Stimulated activated CD4-positive, alpha-beta T cell treated with anti-CD3 and anti-CD28 coated beads, Interleukin-15, amount 100 ng/mL, for 48 hours (primary cell): ENCODE measurements at regions not wholly inside any gene's neighbourhood (a gene's known extent, or its start where the extent isn't known, plus 50 kb on each side); places are given as distances from the start of the nearest gene placed in this dataset.

Experiments used
- DNase-seq, 2 donors: peaks; one replicate each; pipeline ENCODE4 v3.0.0-alpha.2; 2020; ENCODE audit warnings: low read depth in 2 of 2

- no peak for DNase-seq
Measured at GRCh38 chr19:34104557-34104956, 67.7 kb upstream of the LSM14A start.

DNA sequence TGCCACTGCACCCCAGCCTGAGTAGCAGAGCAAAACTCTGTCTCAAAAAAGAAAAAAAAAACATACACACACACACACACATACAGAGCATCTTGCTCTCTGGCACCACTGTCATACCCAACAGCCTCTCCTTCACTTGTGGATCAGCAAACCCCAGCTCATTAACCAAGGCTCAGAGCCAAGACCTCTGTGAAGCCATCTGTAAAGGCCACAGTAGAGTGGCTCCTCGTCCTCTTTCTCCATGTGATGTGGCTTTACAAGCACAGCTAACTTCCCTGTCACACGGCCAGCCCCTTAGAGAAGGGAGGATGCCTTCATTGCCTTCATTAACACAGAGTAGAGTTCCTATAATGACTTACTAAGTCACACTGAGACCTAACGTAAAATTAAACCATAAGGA, 62.7 kb upstream of the LSM14A start:
- DNase-seq, result no peak

- no peak for DNase-seq
Measured at GRCh38 chr19:34118879-34119748, 53.2 kb upstream of the LSM14A start.

DNA sequence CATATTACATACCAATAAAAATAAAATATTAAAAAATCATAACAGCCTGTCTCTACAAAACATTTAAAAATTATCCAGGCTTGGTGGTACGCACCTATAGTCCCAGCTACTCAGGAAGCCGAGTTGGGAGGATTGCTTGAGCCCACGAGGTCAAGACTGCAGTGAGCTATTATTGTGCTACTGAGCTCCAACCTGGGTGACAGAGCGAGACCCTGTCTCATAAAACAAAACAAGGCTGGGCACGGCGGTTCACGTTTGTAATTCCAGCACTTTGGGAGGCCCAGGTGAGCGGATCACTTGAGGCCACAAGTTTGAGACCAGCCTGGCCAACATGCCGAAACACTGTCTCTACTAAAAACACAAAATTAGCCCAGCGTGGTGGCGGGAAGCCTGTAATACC, 52.2 kb upstream of the LSM14A start:
- DNase-seq, result no peak

- peak in 1 of 2 donors; percentile 49 for DNase-seq
Measured at GRCh38 chr19:34120846-34121639, 51.3 kb upstream of the LSM14A start.
